HG02571 (cell line): ENCODE measurements at regions not wholly inside any gene's neighbourhood (a gene's known extent, or its start where the extent isn't known, plus 50 kb on each side); places are given as distances from the start of the nearest gene placed in this dataset.
"Not testable (repeated sequence)": the region's sequence is repeated elsewhere in the genome, so short reads cannot be mapped to it uniquely, and the experiment has no call there.

Experiments used
- ATAC-seq: cut with Tn5 transposase; IDR thresholded peaks from one replicate; pipeline ENCODE4 v1.9.1; 2021; ENCODE audit warnings: mild to moderate bottlenecking, moderate library complexity; ENCODE audit not compliant: unreplicated experiment

GRCh38 chr1:168457296-168457695 lies 86.5 kb downstream of the XCL2 start:
- ATAC-seq, result not testable (repeated sequence)

- ATAC-seq, result no peak
Observed at GRCh38 chr1:168455764-168456163, 88.0 kb downstream of the XCL2 start.

- no peak for ATAC-seq
Observed at GRCh38 chr1:168454211-168454815, 89.5 kb downstream of the XCL2 start.

- no peak for ATAC-seq
Observed at GRCh38 chr1:168453056-168453455, 90.7 kb downstream of the XCL2 start.

- no peak for ATAC-seq
Observed at GRCh38 chr1:168452329-168452728, 91.5 kb downstream of the XCL2 start.

GRCh38 chr1:168447871-168448270 lies 95.9 kb downstream of the XCL2 start:
- ATAC-seq, result no peak

- no peak for ATAC-seq
Observed at GRCh38 chr1:168446081-168446480, 97.7 kb downstream of the XCL2 start.

- ATAC-seq, result no peak
Observed at GRCh38 chr1:168443899-168444298, 99.9 kb downstream of the XCL2 start.

GRCh38 chr1:168443356-168443755 lies 100.4 kb downstream of the XCL2 start:
- ATAC-seq, result no peak

GRCh38 chr1:168442931-168443330 lies 100.9 kb downstream of the XCL2 start:
- no peak for ATAC-seq

- ATAC-seq, result no peak
Observed at GRCh38 chr1:168441745-168442144, 102.1 kb downstream of the XCL2 start.

GRCh38 chr1:168439456-168440375 lies 104.1 kb downstream of the XCL2 start:
- no peak for ATAC-seq

GRCh38 chr1:168438626-168439025 lies 105.2 kb downstream of the XCL2 start:
- ATAC-seq, result no peak

GRCh38 chr1:168437821-168438220 lies 106.0 kb downstream of the XCL2 start:
- ATAC-seq, result no peak

GRCh38 chr1:168435439-168435838 lies 108.4 kb downstream of the XCL2 start:
- no peak for ATAC-seq

- no peak for ATAC-seq
Observed at GRCh38 chr1:168433238-168433637, 110.6 kb downstream of the XCL2 start.

- ATAC-seq, result no peak
Observed at GRCh38 chr1:168431882-168432281, 111.9 kb downstream of the XCL2 start.

- ATAC-seq, result no peak
Observed at GRCh38 chr1:168430321-168430720, 113.5 kb downstream of the XCL2 start.

GRCh38 chr1:168428063-168428731 lies 115.6 kb downstream of the XCL2 start:
- no peak for ATAC-seq

GRCh38 chr1:168427051-168427450 lies 116.7 kb downstream of the XCL2 start:
- ATAC-seq, result no peak

GRCh38 chr1:168424281-168424680 lies 119.5 kb downstream of the XCL2 start:
- no peak for ATAC-seq
